ENCODE measurements at regions not wholly inside any gene's neighbourhood (a gene's known extent, or its start where the extent isn't known, plus 50 kb on each side); places are given as distances from the start of the nearest gene placed in this dataset.

GRCh38 chr18:46414863-46415262 is 242.2 kb downstream of the LOXHD1 start:
- DNase-seq: no peak

- DNase-seq: no peak
Measured at GRCh38 chr18:46415532-46416252, 241.3 kb downstream of the LOXHD1 start.

GRCh38 chr18:46416706-46417638 is 240.0 kb downstream of the LOXHD1 start:
- DNase-seq: no peak

GRCh38 chr18:46418663-46419260 is 238.3 kb downstream of the LOXHD1 start:
- no peak for DNase-seq

GRCh38 chr18:46419391-46420141 is 237.5 kb downstream of the LOXHD1 start:
- no peak for DNase-seq

GRCh38 chr18:46421973-46422551 is 235.0 kb downstream of the LOXHD1 start:
- DNase-seq: no peak

- DNase-seq: no peak
Measured at GRCh38 chr18:46422552-46423055, 234.4 kb downstream of the LOXHD1 start.

GRCh38 chr18:46423226-46423805 is 233.7 kb downstream of the LOXHD1 start:
- DNase-seq: no peak

GRCh38 chr18:46424898-46425297 is 232.1 kb downstream of the LOXHD1 start:
- no peak for DNase-seq

GRCh38 chr18:46425511-46425910 is 231.5 kb downstream of the LOXHD1 start:
- DNase-seq: no peak

GRCh38 chr18:46426021-46426678 is 230.9 kb downstream of the LOXHD1 start:
- DNase-seq: no peak

- DNase-seq: no peak
Measured at GRCh38 chr18:46426679-46427047, 230.4 kb downstream of the LOXHD1 start.

Measured in stimulated activated CD4-positive, alpha-beta T cell treated with anti-CD3 and anti-CD28 coated beads, Interleukin-4, amount 100 ng/mL, for 4 hours (primary cell).